ENCODE measurements at regions not wholly inside any gene's neighbourhood (a gene's known extent, or its start where the extent isn't known, plus 50 kb on each side); places are given as distances from the start of the nearest gene placed in this dataset.

- BruUV-seq (replicated peaks), result no TSS peak
- intact Hi-C loops (cut with micrococcal nuclease; ENCODE audit: unreplicated experiment), result no loop called here
- ChIA-PET POLR2A (no interaction called here), CTCF (no interaction called here)
- Histone ChIP-seq H3K9me3 (no peaks in the 10 kb centered on the region; the same call in 1 of the 2 replicates), H3K27me3 (replicated peaks; ENCODE audit: control insufficient read depth, insufficient read depth, low read length) (no peaks in the 10 kb centered on the region), H3K4me3 (ENCODE audit: low read depth, low read length) (no peak overlapping the region), H3K36me3 (ENCODE audit: control insufficient read depth, insufficient read depth, low read length) (no peaks in the 10 kb centered on the region), H3K4me1 (no peaks in the 10 kb centered on the region)
- H3K27ac Mint-ChIP-seq (ENCODE audit: unreplicated experiment), result no peak overlapping the region
- H3K4me3 Mint-ChIP-seq (ENCODE audit: unreplicated experiment), result no peak overlapping the region
- no peak for DNase-seq
- TF ChIP-seq CTCF (IDR thresholded peaks at IDR 0.05; ENCODE audit: insufficient read depth in 1 of 2, low read depth in 1 of 2, low read length in 1 of 2, severe bottlenecking in 1 of 2, unreplicated experiment in 1 of 2), result no peak
- H3K4me1 Mint-ChIP-seq (ENCODE audit: low read depth, unreplicated experiment), result no peaks in the 10 kb centered on the region
- H3K9me3 Mint-ChIP-seq (ENCODE audit: unreplicated experiment), result no peaks in the 10 kb centered on the region
- no peaks in the 10 kb centered on the region for H3K27me3 Mint-ChIP-seq (ENCODE audit: insufficient read depth, unreplicated experiment)
- no peaks in the 10 kb centered on the region for H3K36me3 Mint-ChIP-seq (ENCODE audit: insufficient read depth, unreplicated experiment)
Measured at GRCh38 chr3:25181096-25181495, 247.0 kb upstream of the RARB start.

- H3K9me3 Mint-ChIP-seq (ENCODE audit: unreplicated experiment), result no peaks in the 10 kb centered on the region
- H3K27ac Mint-ChIP-seq (ENCODE audit: unreplicated experiment), result no peak overlapping the region
- TF ChIP-seq CTCF (IDR thresholded peaks at IDR 0.05; ENCODE audit: insufficient read depth in 1 of 2, low read depth in 1 of 2, low read length in 1 of 2, severe bottlenecking in 1 of 2, unreplicated experiment in 1 of 2), result no peak
- intact Hi-C loops (cut with micrococcal nuclease; ENCODE audit: unreplicated experiment), result no loop called here
- Histone ChIP-seq H3K4me3 (ENCODE audit: low read depth, low read length) (no peak overlapping the region), H3K4me1 (no peaks in the 10 kb centered on the region), H3K36me3 (ENCODE audit: control insufficient read depth, insufficient read depth, low read length) (no peaks in the 10 kb centered on the region), H3K27me3 (replicated peaks; ENCODE audit: control insufficient read depth, insufficient read depth, low read length) (no peaks in the 10 kb centered on the region), H3K9me3 (no peaks in the 10 kb centered on the region; the same call in 1 of the 2 replicates)
- BruUV-seq (replicated peaks), result no TSS peak
- no peaks in the 10 kb centered on the region for H3K36me3 Mint-ChIP-seq (ENCODE audit: insufficient read depth, unreplicated experiment)
- ChIA-PET POLR2A (no interaction called here), CTCF (no interaction called here)
- no peaks in the 10 kb centered on the region for H3K4me1 Mint-ChIP-seq (ENCODE audit: low read depth, unreplicated experiment)
- no peaks in the 10 kb centered on the region for H3K27me3 Mint-ChIP-seq (ENCODE audit: insufficient read depth, unreplicated experiment)
- no peak for DNase-seq
- no peak overlapping the region for H3K4me3 Mint-ChIP-seq (ENCODE audit: unreplicated experiment)
Measured at GRCh38 chr3:25182794-25183193, 245.3 kb upstream of the RARB start.

- ChIA-PET CTCF (no interaction called here), POLR2A (no interaction called here)
- Mint-ChIP-seq H3K27ac (ENCODE audit: unreplicated experiment) (no peak overlapping the region), H3K4me1 (ENCODE audit: low read depth, unreplicated experiment) (no peaks in the 10 kb centered on the region), H3K9me3 (ENCODE audit: unreplicated experiment) (no peaks in the 10 kb centered on the region), H3K27me3 (ENCODE audit: insufficient read depth, unreplicated experiment) (no peaks in the 10 kb centered on the region), H3K4me3 (ENCODE audit: unreplicated experiment) (no peak overlapping the region), H3K36me3 (ENCODE audit: insufficient read depth, unreplicated experiment) (no peaks in the 10 kb centered on the region)
- H3K9me3 ChIP-seq, result no peaks in the 10 kb centered on the region; the same call in 1 of the 2 replicates
- no peak overlapping the region for H3K4me3 ChIP-seq (ENCODE audit: low read depth, low read length)
- DNase-seq, result no peak
- intact Hi-C loops (cut with micrococcal nuclease; ENCODE audit: unreplicated experiment), result no loop called here
- TF ChIP-seq CTCF (IDR thresholded peaks at IDR 0.05; ENCODE audit: insufficient read depth in 1 of 2, low read depth in 1 of 2, low read length in 1 of 2, severe bottlenecking in 1 of 2, unreplicated experiment in 1 of 2), result no peak
- H3K4me1 ChIP-seq, result no peaks in the 10 kb centered on the region
- no peaks in the 10 kb centered on the region for H3K36me3 ChIP-seq (ENCODE audit: control insufficient read depth, insufficient read depth, low read length)
- no peaks in the 10 kb centered on the region for H3K27me3 ChIP-seq (replicated peaks; ENCODE audit: control insufficient read depth, insufficient read depth, low read length)
- BruUV-seq (replicated peaks), result no TSS peak
Measured at GRCh38 chr3:25184641-25185250, 243.3 kb upstream of the RARB start.

Data from Caco-2 (cell line).